GM12874 (cell line): ENCODE measurements at regions not wholly inside any gene's neighbourhood (a gene's known extent, or its start where the extent isn't known, plus 50 kb on each side); places are given as distances from the start of the nearest gene placed in this dataset.

Source experiments
- CTCF ChIP-seq: IDR thresholded peaks from 2 replicates; pipeline ENCODE4 v1.5.1; 2011; ENCODE audit warnings: low read depth, mild to moderate bottlenecking, control low read depth, low read length, moderate library complexity; ENCODE audit not compliant: insufficient read depth

- no peak for TF ChIP-seq CTCF
Observed at GRCh38 chr2:10212827-10213226, 89.9 kb upstream of the HPCAL1 start.

DNA sequence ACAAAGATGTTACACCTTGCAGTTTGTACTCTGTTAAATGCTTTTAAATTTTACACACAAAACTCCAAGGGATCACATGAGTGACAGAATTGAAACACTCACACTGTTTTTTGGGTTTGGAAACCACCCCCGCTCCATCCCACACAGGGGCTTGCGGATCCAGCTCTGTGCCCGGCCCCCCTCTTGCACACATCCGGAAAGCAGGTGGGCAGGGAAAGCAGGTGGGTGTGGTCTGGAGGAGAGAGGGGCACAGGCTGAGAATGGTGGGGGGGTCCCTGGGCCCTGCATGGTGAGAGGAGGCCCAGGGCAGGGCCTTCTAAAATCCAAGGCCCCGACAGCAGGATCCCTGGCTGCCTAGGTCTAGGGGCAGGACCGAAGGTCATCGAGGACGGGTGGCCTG is 88.5 kb upstream of the HPCAL1 start:
- no peak for TF ChIP-seq CTCF

GRCh38 chr2:10215393-10215935 is 87.2 kb upstream of the HPCAL1 start:
- no peak for TF ChIP-seq CTCF

GRCh38 chr2:10216677-10217488 is 85.8 kb upstream of the HPCAL1 start:
- TF ChIP-seq CTCF, result no peak

GRCh38 chr2:10217489-10218435 is 84.9 kb upstream of the HPCAL1 start:
- TF ChIP-seq CTCF, result no peak

GRCh38 chr2:10220045-10220901 is 82.4 kb upstream of the HPCAL1 start:
- TF ChIP-seq CTCF, result no peak
